ENCODE measurements at regions not wholly inside any gene's neighbourhood (a gene's known extent, or its start where the extent isn't known, plus 50 kb on each side); places are given as distances from the start of the nearest gene placed in this dataset.

DNA sequence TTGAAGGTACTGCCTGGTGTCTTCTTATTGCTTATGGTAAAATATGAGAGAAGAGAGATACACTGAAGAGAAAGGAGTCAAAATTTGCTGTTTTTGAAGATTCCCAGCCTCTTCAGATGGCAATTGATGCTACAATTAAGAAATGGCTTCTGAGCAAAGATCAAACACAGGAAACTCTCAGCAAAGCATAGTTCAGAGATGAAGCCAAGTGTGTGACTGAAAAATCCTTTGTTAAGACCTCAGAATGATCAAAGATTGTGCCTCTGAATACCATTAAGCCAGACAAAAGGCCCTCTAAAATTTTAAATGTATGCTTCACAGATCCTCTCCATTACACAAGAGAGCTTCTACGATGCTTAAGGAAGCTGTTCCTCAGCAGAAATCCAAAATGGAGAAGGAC lies 216.3 kb downstream of the UXS1 start:
- TF ChIP-seq CTCF (conservative IDR thresholded peaks at IDR 0.05; ENCODE audit: low read length), result no peak
- no peak for TF ChIP-seq EZH2phosphoT487 (IDR thresholded peaks at IDR 0.05; ENCODE audit: borderline replicate concordance)
